GM23338 (cell line): ENCODE measurements at regions not wholly inside any gene's neighbourhood (a gene's known extent, or its start where the extent isn't known, plus 50 kb on each side); places are given as distances from the start of the nearest gene placed in this dataset.

Source experiments
- ATAC-seq: fragments of 200-7000 bp; cut with Tn5 transposase; 3 replicates; pipeline ENCODE4 v1.9.1; 2020
- DNase-seq: peaks from one replicate; pipeline ENCODE4 v3.0.0-alpha.2; 2015; ENCODE audit warnings: low spot score
- H2AFZ ChIP-seq: fragments of 200-600 bp; sonication (generic); 2 replicates; pipeline ENCODE4 v1.8.0; 2016; ENCODE audit warnings: antibody characterized with exemption, mild to moderate bottlenecking, moderate library complexity
- H3F3A ChIP-seq: fragments of 200-600 bp; sonication (generic); replicated peaks from 2 replicates; pipeline ENCODE4 v1.8.0; 2017; ENCODE audit warnings: antibody characterized with exemption, mixed run types, low read depth
- H3K27ac ChIP-seq: fragments of 200-600 bp; sonication (generic); 2 replicates; pipeline ENCODE4 v1.6.1; 2016; ENCODE audit warnings: low read depth
- H3K27me3 ChIP-seq: fragments of 200-600 bp; sonication (generic); 2 replicates; pipeline ENCODE4 v1.8.0; 2016; ENCODE audit warnings: mild to moderate bottlenecking, mixed run types, moderate library complexity; ENCODE audit not compliant: insufficient read depth
- H3K36me3 ChIP-seq: fragments of 200-600 bp; sonication (generic); 2 replicates; pipeline ENCODE4 v1.8.0; 2016; ENCODE audit warnings: mild to moderate bottlenecking; ENCODE audit not compliant: insufficient read depth
- H3K4me1 ChIP-seq: fragments of 200-600 bp; sonication (generic); 2 replicates; pipeline ENCODE4 v1.8.0; 2016; ENCODE audit warnings: mild to moderate bottlenecking, moderate library complexity; ENCODE audit not compliant: insufficient read depth
- H3K4me2 ChIP-seq: fragments of 200-600 bp; sonication (generic); 2 replicates; pipeline ENCODE4 v1.7.1; 2017; ENCODE audit warnings: mixed run types
- H3K4me3 ChIP-seq: fragments of 200-600 bp; sonication (generic); 2 replicates; pipeline ENCODE4 v1.6.1; 2016; ENCODE audit warnings: mixed run types
- H3K79me2 ChIP-seq: fragments of 200-600 bp; sonication (generic); replicated peaks from 2 replicates; pipeline ENCODE4 v1.8.0; 2017; ENCODE audit warnings: mild to moderate bottlenecking; ENCODE audit not compliant: insufficient read depth
- H3K9me2 ChIP-seq: fragments of 200-600 bp; sonication (generic); 2 replicates; pipeline ENCODE4 v1.8.0; 2017; ENCODE audit not compliant: insufficient read depth
- H4K20me1 ChIP-seq: fragments of 200-600 bp; sonication (generic); replicated peaks from 2 replicates; pipeline ENCODE4 v1.8.0; 2017; ENCODE audit warnings: mild to moderate bottlenecking; ENCODE audit not compliant: insufficient read depth
- H3K27ac Mint-ChIP-seq: 2 replicates; pipeline ENCODE4 v1.8.0; 2020; ENCODE audit warnings: inconsistent platforms, mild to moderate bottlenecking, moderate library complexity, mixed read lengths
- H3K27me3 Mint-ChIP-seq: 3 replicates; pipeline ENCODE4 v1.8.0; 2022; ENCODE audit warnings: low read depth, mild to moderate bottlenecking, moderate library complexity, mixed read lengths, inconsistent platforms; ENCODE audit not compliant: insufficient read depth, poor library complexity
- H3K36me3 Mint-ChIP-seq: 3 replicates; pipeline ENCODE4 v1.8.0; 2021; ENCODE audit warnings: low read depth, mild to moderate bottlenecking, inconsistent platforms, moderate library complexity, mixed read lengths
- H3K4me1 Mint-ChIP-seq: 3 replicates; pipeline ENCODE4 v1.8.0; 2020; ENCODE audit warnings: mild to moderate bottlenecking, inconsistent platforms, mixed read lengths
- H3K4me3 Mint-ChIP-seq: 3 replicates; pipeline ENCODE4 v1.8.0; 2021; ENCODE audit warnings: moderate library complexity, mild to moderate bottlenecking, inconsistent platforms, mixed read lengths
- H3K9me3 Mint-ChIP-seq: 3 replicates; pipeline ENCODE4 v1.8.0; 2020; ENCODE audit warnings: moderate library complexity, mild to moderate bottlenecking, inconsistent platforms, mixed read lengths
- CREB1 ChIP-seq: fragments of 250-450 bp; sonication (Bioruptor Pico); IDR thresholded peaks from 2 replicates; pipeline ENCODE4 v1.5.0; 2020; ENCODE audit warnings: low read depth, mild to moderate bottlenecking, moderate library complexity
- ETS1 ChIP-seq: IDR thresholded peaks from 2 replicates; pipeline ENCODE4 v1.6.1; 2016; ENCODE audit warnings: antibody characterized with exemption
- EZH2phosphoT487 ChIP-seq: fragments of 200-600 bp; sonication (generic); IDR thresholded peaks from one replicate; pipeline ENCODE4 v1.8.1; 2018; ENCODE audit warnings: antibody characterized with exemption; ENCODE audit not compliant: unreplicated experiment
- NANOG ChIP-seq: IDR thresholded peaks from 2 replicates; pipeline ENCODE4 v1.6.1; 2016; ENCODE audit warnings: antibody characterized with exemption, borderline replicate concordance
- POLR2AphosphoS5 ChIP-seq: IDR thresholded peaks from 2 replicates; pipeline ENCODE4 v1.6.1; 2016; ENCODE audit warnings: antibody characterized with exemption, low read depth
- REST ChIP-seq: IDR thresholded peaks from one replicate; pipeline ENCODE4 v1.6.1; 2018; ENCODE audit warnings: antibody characterized with exemption; ENCODE audit not compliant: unreplicated experiment
- STAT1 ChIP-seq: IDR thresholded peaks from one replicate; pipeline ENCODE4 v1.6.1; 2016; ENCODE audit warnings: antibody characterized with exemption; ENCODE audit not compliant: unreplicated experiment
- ZNF462 ChIP-seq: fragments of 250-450 bp; sonication (Bioruptor Pico); IDR thresholded peaks from 2 replicates; pipeline ENCODE4 v1.5.0; 2020; ENCODE audit warnings: mild to moderate bottlenecking, moderate library complexity
- TF ChIP-seq, protein P1 (sequence below), 2 experiments: fragments of 200-600 bp in 1 of 2; sonication (generic) in 1 of 2; conservative IDR thresholded peaks; 2 replicates each; pipeline versions ENCODE4 v1.5.1 to v1.6.1; 2016 to 2017; ENCODE audit warnings: antibody characterized with exemption in 2 of 2, low read depth in 2 of 2, mild to moderate bottlenecking in 2 of 2, moderate library complexity in 1 of 2

DNA sequence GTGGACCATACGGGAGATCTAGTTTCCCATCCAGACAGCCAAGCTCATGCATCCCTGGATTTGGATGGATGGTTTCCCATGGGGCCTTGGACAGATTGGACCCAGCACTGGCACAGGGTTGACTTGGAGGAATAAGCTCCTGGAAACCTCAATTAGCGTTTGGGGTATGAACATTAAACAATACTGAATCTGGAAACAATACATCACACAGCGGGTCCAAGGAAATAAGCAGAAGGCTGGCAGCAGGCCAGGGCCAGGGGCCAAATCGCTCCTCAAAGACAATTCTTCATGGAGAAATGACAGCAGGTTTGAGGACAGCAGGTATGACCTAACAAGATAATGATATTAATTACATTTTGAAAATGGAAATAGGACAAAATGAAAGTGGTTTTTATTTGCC, 540.6 kb downstream of the RIT2 start (continued):
- TF ChIP-seq REST: no peak
- TF ChIP-seq EZH2phosphoT487: no peak
- no peak for TF ChIP-seq CREB1
- TF ChIP-seq STAT1: no peak

GRCh38 chr18:42576124-42576523, 539.4 kb downstream of the RIT2 start:
- peaks cover 2% of the 10 kb centered on the region for H3K27me3 Mint-ChIP-seq
- H3K27ac Mint-ChIP-seq: no peak overlapping the region
- H3K4me3 Mint-ChIP-seq: no peak overlapping the region
- no peaks in the 10 kb centered on the region for H3K9me2 ChIP-seq
- no peaks in the 10 kb centered on the region for H3K27me3 ChIP-seq
- no peaks in the 10 kb centered on the region for H3F3A ChIP-seq
- H3K9me3 Mint-ChIP-seq: no peaks in the 10 kb centered on the region; the same call in 2 of the 3 replicates
- H3K79me2 ChIP-seq: no peaks in the 10 kb centered on the region
- H2AFZ ChIP-seq: no peak overlapping the region
- H3K4me3 ChIP-seq: no peak overlapping the region
- no peak for TF ChIP-seq ZNF462 (CRISPR knock-in tag)
- no peak for TF ChIP-seq POLR2AphosphoS5
- TF ChIP-seq REST: no peak
- TF ChIP-seq, protein P1, sequence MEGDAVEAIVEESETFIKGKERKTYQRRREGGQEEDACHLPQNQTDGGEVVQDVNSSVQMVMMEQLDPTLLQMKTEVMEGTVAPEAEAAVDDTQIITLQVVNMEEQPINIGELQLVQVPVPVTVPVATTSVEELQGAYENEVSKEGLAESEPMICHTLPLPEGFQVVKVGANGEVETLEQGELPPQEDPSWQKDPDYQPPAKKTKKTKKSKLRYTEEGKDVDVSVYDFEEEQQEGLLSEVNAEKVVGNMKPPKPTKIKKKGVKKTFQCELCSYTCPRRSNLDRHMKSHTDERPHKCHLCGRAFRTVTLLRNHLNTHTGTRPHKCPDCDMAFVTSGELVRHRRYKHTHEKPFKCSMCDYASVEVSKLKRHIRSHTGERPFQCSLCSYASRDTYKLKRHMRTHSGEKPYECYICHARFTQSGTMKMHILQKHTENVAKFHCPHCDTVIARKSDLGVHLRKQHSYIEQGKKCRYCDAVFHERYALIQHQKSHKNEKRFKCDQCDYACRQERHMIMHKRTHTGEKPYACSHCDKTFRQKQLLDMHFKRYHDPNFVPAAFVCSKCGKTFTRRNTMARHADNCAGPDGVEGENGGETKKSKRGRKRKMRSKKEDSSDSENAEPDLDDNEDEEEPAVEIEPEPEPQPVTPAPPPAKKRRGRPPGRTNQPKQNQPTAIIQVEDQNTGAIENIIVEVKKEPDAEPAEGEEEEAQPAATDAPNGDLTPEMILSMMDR (conservative IDR thresholded peaks at IDR 0.05; ENCODE audit: low read depth in 2 of 2): no peak
- no peak for TF ChIP-seq NANOG
- no peak for TF ChIP-seq ETS1
- no peak for TF ChIP-seq STAT1
- 0 out of 3 replicates have a peak, but pooled peaks cover 2% of the 10 kb centered on the region for H3K4me1 Mint-ChIP-seq
- no peak overlapping the region for H3K4me2 ChIP-seq
- no peaks in the 10 kb centered on the region for H4K20me1 ChIP-seq
- 0 out of 2 replicates have a peak, but pooled peaks cover 3% of the 10 kb centered on the region for H3K4me1 ChIP-seq
- no peaks in the 10 kb centered on the region for H3K36me3 ChIP-seq
- DNase-seq: no peak
- H3K27ac ChIP-seq: no peak overlapping the region
- ATAC-seq: no peak
- no peaks in the 10 kb centered on the region for H3K36me3 Mint-ChIP-seq
